Small intestine (tissue), 7 donors: ENCODE measurements at regions not wholly inside any gene's neighbourhood (a gene's known extent, or its start where the extent isn't known, plus 50 kb on each side); places are given as distances from the start of the nearest gene placed in this dataset.

Experiments used
- DNase-seq, 2 donors: peaks; one replicate each; pipeline versions ENCODE4 v3.0.0 to v3.0.0-alpha.2; 2013
- FAIRE-seq: peaks from 2 replicates; lab custom pipeline; 2012; peaks lifted over from hg19 to GRCh38; lab: Jason Lieb, UNC
- H3K27ac ChIP-seq, 3 donors: one replicate each; pipeline ENCODE4 v1.5.1; 2013; ENCODE audit warnings: low read length in 2 of 3, mild to moderate bottlenecking in 2 of 3, control low read depth in 1 of 3, inconsistent platforms in 1 of 3, low read depth in 1 of 3, moderate library complexity in 1 of 3
- H3K27me3 ChIP-seq, 3 donors: one replicate each; pipeline ENCODE4 v1.6.1; 2013; ENCODE audit warnings: low read length in 3 of 3, inconsistent platforms in 1 of 3; ENCODE audit not compliant: control insufficient read depth in 3 of 3, insufficient read depth in 3 of 3
- H3K36me3 ChIP-seq, 3 donors: one replicate each; pipeline ENCODE4 v1.6.1; 2013; ENCODE audit warnings: low read length in 3 of 3, inconsistent platforms in 1 of 3, low read depth in 1 of 3, mild to moderate bottlenecking in 1 of 3, moderate library complexity in 1 of 3; ENCODE audit not compliant: control insufficient read depth in 3 of 3, insufficient read depth in 2 of 3
- H3K4me1 ChIP-seq, 3 donors: one replicate each; pipeline ENCODE4 v1.6.1; 2013; ENCODE audit warnings: low read length in 2 of 3, inconsistent platforms in 1 of 3, low read depth in 1 of 3, mild to moderate bottlenecking in 1 of 3, moderate library complexity in 1 of 3; ENCODE audit not compliant: control insufficient read depth in 3 of 3, insufficient read depth in 2 of 3
- H3K4me3 ChIP-seq, 3 donors: one replicate each; pipeline ENCODE4 v1.5.1; 2013; ENCODE audit warnings: low read length in 3 of 3, control low read depth in 1 of 3, inconsistent platforms in 1 of 3, low read depth in 1 of 3, mild to moderate bottlenecking in 1 of 3, moderate library complexity in 1 of 3
- H3K9me3 ChIP-seq, 2 donors: one replicate each; pipeline ENCODE4 v1.6.1; 2013; ENCODE audit warnings: low read depth in 1 of 2, low read length in 1 of 2; ENCODE audit not compliant: control insufficient read depth in 2 of 2, insufficient read depth in 1 of 2
- WGBS, 3 donors: extraction: QIAGEN DNeasy Blood & Tissue Kit; methylation state at CpG; one replicate each; pipeline ENCODE4 v1.1.7; 2013; 5-methylcytosine and 5-hydroxymethylcytosine counted together
- donor health status: healthy with polysubstance abuse.
- donor health status: control.
- donor health status: control.
- donor health status: Bipolar disorder and iron deficiency.
- donor health status: healthy.

- no peak for DNase-seq
- Histone ChIP-seq H3K27ac (no peak overlapping the region), H3K4me1 (no peaks in the 10 kb centered on the region), H3K27me3 (peaks cover 0 to 14% (median 2%) of the 10 kb centered on the region in 3 donors), H3K36me3 (no peaks in the 10 kb centered on the region), H3K4me3 (no peak overlapping the region), H3K9me3 (no peaks in the 10 kb centered on the region)
- no peak for FAIRE-seq
- 77 to 80% (median 79%) methylated on average over 18 of the region's 18 CpGs for WGBS, 3 donors
Observed at GRCh38 chr17:77898521-77899434, 59.7 kb upstream of the TNRC6C start.

GRCh38 chr17:77899498-77899897 lies 59.0 kb upstream of the TNRC6C start:
- FAIRE-seq (no peak), DNase-seq (no peak)
- no peaks in the 10 kb centered on the region for H3K9me3 ChIP-seq
- H3K4me1 ChIP-seq = no peaks in the 10 kb centered on the region
- WGBS, 3 donors = 65 to 72% (median 72%) methylated on average over 7 of the region's 7 CpGs
- H3K27me3 ChIP-seq = peaks cover 0 to 14% (median 2%) of the 10 kb centered on the region in 3 donors
- no peak overlapping the region for H3K27ac ChIP-seq
- H3K36me3 ChIP-seq = no peaks in the 10 kb centered on the region
- no peak overlapping the region for H3K4me3 ChIP-seq

GRCh38 chr17:77901481-77901880 lies 57.0 kb upstream of the TNRC6C start:
- H3K36me3 ChIP-seq = no peaks in the 10 kb centered on the region
- DNase-seq (no peak), FAIRE-seq (no peak)
- no peaks in the 10 kb centered on the region for H3K9me3 ChIP-seq
- no peaks in the 10 kb centered on the region for H3K4me1 ChIP-seq
- H3K27me3 ChIP-seq = peaks cover 0 to 20% (median 6%) of the 10 kb centered on the region in 3 donors
- H3K27ac ChIP-seq = no peak overlapping the region
- H3K4me3 ChIP-seq = no peak overlapping the region
- 77 to 94% (median 81%) methylated on average over 2 of the region's 2 CpGs for WGBS, 3 donors

GRCh38 chr17:77905266-77905665 lies 53.2 kb upstream of the TNRC6C start:
- Histone ChIP-seq H3K4me1 (no peaks in the 10 kb centered on the region), H3K9me3 (no peaks in the 10 kb centered on the region), H3K4me3 (no peak overlapping the region), H3K36me3 (no peaks in the 10 kb centered on the region), H3K27ac (no peak overlapping the region), H3K27me3 (peaks cover 3 to 29% (median 6%) of the 10 kb centered on the region in 3 donors)
- FAIRE-seq = no peak
- DNase-seq = no peak
- 54 to 70% (median 67%) methylated on average over 11 to 12 of the region's 14 CpGs for WGBS, 3 donors

- no peak overlapping the region for H3K4me3 ChIP-seq
- no peaks in the 10 kb centered on the region for H3K4me1 ChIP-seq
- FAIRE-seq (no peak), DNase-seq (no peak)
- peaks cover 3 to 26% (median 6%) of the 10 kb centered on the region in 3 donors for H3K27me3 ChIP-seq
- H3K27ac ChIP-seq = no peak overlapping the region
- no peaks in the 10 kb centered on the region for H3K36me3 ChIP-seq
- 46 to 79% (median 67%) methylated on average over 9 of the region's 9 CpGs for WGBS, 3 donors
- no peaks in the 10 kb centered on the region for H3K9me3 ChIP-seq
Observed at GRCh38 chr17:77905766-77906165, 52.7 kb upstream of the TNRC6C start.

GRCh38 chr17:77906377-77906871 lies 52.1 kb upstream of the TNRC6C start:
- DNase-seq (no peak), FAIRE-seq (no peak)
- Histone ChIP-seq H3K4me1 (no peaks in the 10 kb centered on the region), H3K9me3 (no peaks in the 10 kb centered on the region), H3K27me3 (peaks cover 3 to 25% (median 5%) of the 10 kb centered on the region in 3 donors), H3K27ac (no peak overlapping the region), H3K36me3 (no peaks in the 10 kb centered on the region), H3K4me3 (no peak overlapping the region)
- 68 to 80% (median 75%) methylated on average over 10 of the region's 10 CpGs for WGBS, 3 donors

GRCh38 chr17:77907497-77908461 lies 50.7 kb upstream of the TNRC6C start:
- 83 to 87% (median 86%) methylated on average over 23 of the region's 23 CpGs for WGBS, 3 donors
- no peak overlapping the region for H3K27ac ChIP-seq
- no peaks in the 10 kb centered on the region for H3K36me3 ChIP-seq
- no peak for DNase-seq
- no peaks in the 10 kb centered on the region for H3K9me3 ChIP-seq
- no peaks in the 10 kb centered on the region for H3K4me1 ChIP-seq
- H3K4me3 ChIP-seq = no peak overlapping the region
- FAIRE-seq = no peak
- H3K27me3 ChIP-seq = peaks cover 3 to 21% (median 5%) of the 10 kb centered on the region in 3 donors

GRCh38 chr17:77908501-77908900 lies 50.0 kb upstream of the TNRC6C start:
- no peak for DNase-seq
- Histone ChIP-seq H3K9me3 (no peaks in the 10 kb centered on the region), H3K27ac (no peak overlapping the region), H3K36me3 (no peaks in the 10 kb centered on the region), H3K4me1 (no peaks in the 10 kb centered on the region), H3K4me3 (no peak overlapping the region), H3K27me3 (peaks cover 3 to 18% (median 5%) of the 10 kb centered on the region in 3 donors)
- no peak for FAIRE-seq
- WGBS, 3 donors = 75 to 86% (median 79%) methylated on average over 4 of the region's 4 CpGs
